ENCODE measurements at regions not wholly inside any gene's neighbourhood (a gene's known extent, or its start where the extent isn't known, plus 50 kb on each side); places are given as distances from the start of the nearest gene placed in this dataset.

- Histone ChIP-seq H3K23ac (ENCODE audit: insufficient read length, low read depth, low read length) (no peak overlapping the region), H3K27me3 (ENCODE audit: insufficient read depth, low read length) (no peaks in the 10 kb centered on the region; the same call in 1 of the 2 replicates), H3K9me3 (ENCODE audit: control insufficient read depth, low read depth, low read length) (no peaks in the 10 kb centered on the region), H3K79me2 (ENCODE audit: insufficient read depth, low read length) (no peaks in the 10 kb centered on the region), H2BK20ac (ENCODE audit: low read depth, low read length, poor library complexity, severe bottlenecking) (no peak overlapping the region), H3K4me1 (ENCODE audit: insufficient read depth, low read length) (no peaks in the 10 kb centered on the region), H3T11ph (ENCODE audit: low read length) (no peak overlapping the region), H3K14ac (ENCODE audit: insufficient read depth, low read length) (no peak overlapping the region), H3K4ac (ENCODE audit: low read depth, low read length) (no peak overlapping the region), H3K4me2 (ENCODE audit: insufficient read depth, insufficient read length, low read length) (no peak overlapping the region), H2BK120ac (ENCODE audit: low read depth, low read length, poor library complexity, severe bottlenecking) (no peak overlapping the region), H3K23me2 (ENCODE audit: insufficient read length, low read depth, low read length, poor library complexity, severe bottlenecking) (no peaks in the 10 kb centered on the region), H3K56ac (ENCODE audit: insufficient read length, low read depth, low read length) (no peak overlapping the region), H3K27ac (ENCODE audit: insufficient read length, low read depth, low read length) (no peak overlapping the region), H2AK5ac (ENCODE audit: insufficient read length, low read length) (no peak overlapping the region), H3K18ac (ENCODE audit: insufficient read length, low read depth, low read length) (no peak overlapping the region), H4K5ac (ENCODE audit: insufficient read length, low read depth, low read length) (no peak overlapping the region), H3K79me1 (ENCODE audit: insufficient read depth, low read depth, low read length, poor library complexity, severe bottlenecking) (no peaks in the 10 kb centered on the region), H2BK15ac (ENCODE audit: low read depth, low read length) (no peak overlapping the region), H4K91ac (ENCODE audit: insufficient read length, low read depth, low read length) (no peak overlapping the region), H2AFZ (ENCODE audit: low read length) (no peak overlapping the region), H3K9ac (ENCODE audit: extremely low read depth, insufficient read length, low read length) (no peak overlapping the region), H4K20me1 (ENCODE audit: control insufficient read depth, insufficient read depth, insufficient read length) (no peaks in the 10 kb centered on the region), H2BK5ac (ENCODE audit: insufficient read length, low read length) (no peak overlapping the region), H2BK12ac (ENCODE audit: insufficient read length, low read depth, low read length) (no peak overlapping the region), H4K8ac (replicated peaks; ENCODE audit: insufficient read length, low read depth, low read length) (no peak overlapping the region)
- H3K9me3 Mint-ChIP-seq: no peaks in the 10 kb centered on the region
- H3K27ac Mint-ChIP-seq: no peak overlapping the region
- no peaks in the 10 kb centered on the region for H3K36me3 Mint-ChIP-seq (ENCODE audit: insufficient read depth in 1 of 3, low read depth in 3 of 3)
- peaks cover 7% of the 10 kb centered on the region in 2 experiments for H3K4me1 Mint-ChIP-seq
- DNase-seq: no peak
- H3K4me3 Mint-ChIP-seq: no peak overlapping the region
- TF ChIP-seq CTCF (conservative IDR thresholded peaks at IDR 0.05): no peak
- no CpG with 5 or more reads among the region's 4 CpGs for WGBS (ENCODE audit: extremely low coverage, insufficient read length, low lambda C conversion rate)
- H3K27me3 Mint-ChIP-seq (ENCODE audit: low read depth): no peaks in the 10 kb centered on the region
Observed at GRCh38 chr7:136495081-136495480, 373.4 kb upstream of the CHRM2 start.
